Stimulated activated CD4-positive, alpha-beta T cell treated with anti-CD3 and anti-CD28 coated beads, Interleukin-12 subunit alpha, Interleukin-12 subunit beta, amount 100 ng/mL, for 24 hours (primary cell): ENCODE measurements at regions not wholly inside any gene's neighbourhood (a gene's known extent, or its start where the extent isn't known, plus 50 kb on each side); places are given as distances from the start of the nearest gene placed in this dataset.

Experiments used
- DNase-seq, 2 experiments: peaks; one replicate each; pipeline ENCODE4 v3.0.0-alpha.2; 2020; ENCODE audit warnings: low read depth in 2 of 2

GRCh38 chr12:124489915-124490583 is 77.4 kb downstream of the NCOR2 start:
- no peak for DNase-seq

- DNase-seq = no peak
Measured at GRCh38 chr12:124489220-124489619, 78.2 kb downstream of the NCOR2 start.

GRCh38 chr12:124488520-124488919 is 78.9 kb downstream of the NCOR2 start:
- no peak for DNase-seq

GRCh38 chr12:124487834-124488165 is 79.6 kb downstream of the NCOR2 start:
- DNase-seq = no peak

GRCh38 chr12:124487066-124487833 is 80.2 kb downstream of the NCOR2 start:
- no peak for DNase-seq

- no peak for DNase-seq
Measured at GRCh38 chr12:124486346-124486963, 81.0 kb downstream of the NCOR2 start.

GRCh38 chr12:124485371-124485770 is 82.0 kb downstream of the NCOR2 start:
- no peak for DNase-seq

- DNase-seq = no peak
Measured at GRCh38 chr12:124484526-124484953, 82.9 kb downstream of the NCOR2 start.

- DNase-seq = no peak
Measured at GRCh38 chr12:124484067-124484466, 83.3 kb downstream of the NCOR2 start.

GRCh38 chr12:124482901-124483799 is 84.3 kb downstream of the NCOR2 start:
- no peak for DNase-seq

GRCh38 chr12:124482567-124482893 is 84.9 kb downstream of the NCOR2 start:
- no peak for DNase-seq

- DNase-seq = no peak
Measured at GRCh38 chr12:124481772-124482566, 85.4 kb downstream of the NCOR2 start.

- no peak for DNase-seq
Measured at GRCh38 chr12:124481257-124481750, 86.1 kb downstream of the NCOR2 start.

- peak in 1 of 2 experiments; percentile 42 for DNase-seq
Measured at GRCh38 chr12:124480469-124481256, 86.7 kb downstream of the NCOR2 start.

- no peak for DNase-seq
Measured at GRCh38 chr12:124479680-124480468, 87.5 kb downstream of the NCOR2 start.

- no peak for DNase-seq
Measured at GRCh38 chr12:124478985-124479645, 88.3 kb downstream of the NCOR2 start.

- DNase-seq = no peak
Measured at GRCh38 chr12:124478416-124478815, 89.0 kb downstream of the NCOR2 start.

- no peak for DNase-seq
Measured at GRCh38 chr12:124477107-124477915, 90.1 kb downstream of the NCOR2 start.
